Gastroesophageal sphincter (tissue), 3 donors: ENCODE measurements at regions not wholly inside any gene's neighbourhood (a gene's known extent, or its start where the extent isn't known, plus 50 kb on each side); places are given as distances from the start of the nearest gene placed in this dataset.

ENCODE experiments used
- CTCF ChIP-seq, 4 experiments: fragments of 200-600 bp in 2 of 4; fragments of 450-650 bp in 2 of 4; sonication (generic) in 1 of 4; IDR thresholded peaks; one replicate each; pipeline ENCODE4 v1.5.1; 2017 to 2019; ENCODE audit warnings: antibody characterized with exemption in 4 of 4, mild to moderate bottlenecking in 2 of 4, moderate library complexity in 2 of 4
- POLR2A ChIP-seq, 2 donors: fragments of 450-650 bp; IDR thresholded peaks; one replicate each; pipeline ENCODE4 v1.6.1; 2017; ENCODE audit warnings: antibody characterized with exemption in 2 of 2, mild to moderate bottlenecking in 2 of 2, moderate library complexity in 1 of 2

GRCh38 chr6:9537381-9537780, 877.5 kb downstream of the TFAP2A start:
- TF ChIP-seq POLR2A (IDR thresholded peaks at IDR 0.05) (no peak), CTCF (IDR thresholded peaks at IDR 0.05) (no peak)
